Kidney epithelial cell (primary cell): ENCODE measurements at regions not wholly inside any gene's neighbourhood (a gene's known extent, or its start where the extent isn't known, plus 50 kb on each side); places are given as distances from the start of the nearest gene placed in this dataset.

Experiments used
- DNase-seq: peaks from one replicate; pipeline ENCODE4 v3.0.0-alpha.2; 2010; ENCODE audit warnings: low read depth
- H3K27me3 ChIP-seq: 2 replicates; pipeline ENCODE4 v1.6.0; 2011; ENCODE audit warnings: low read length; ENCODE audit not compliant: control insufficient read depth, insufficient read depth
- H3K36me3 ChIP-seq: 2 replicates; pipeline ENCODE4 v1.5.1; 2011; ENCODE audit warnings: low read length; ENCODE audit not compliant: control insufficient read depth, insufficient read depth
- H3K4me3 ChIP-seq: 2 replicates; pipeline ENCODE4 v1.5.1; 2011; ENCODE audit warnings: low read depth, mild to moderate bottlenecking, control low read depth, low read length
- TF ChIP-seq, protein P1 (sequence below): IDR thresholded peaks from 2 replicates; pipeline ENCODE4 v1.5.1; 2011; ENCODE audit warnings: mild to moderate bottlenecking, moderate library complexity, low read length, control low read depth, inconsistent platforms; ENCODE audit not compliant: insufficient read depth, poor library complexity, severe bottlenecking

DNA sequence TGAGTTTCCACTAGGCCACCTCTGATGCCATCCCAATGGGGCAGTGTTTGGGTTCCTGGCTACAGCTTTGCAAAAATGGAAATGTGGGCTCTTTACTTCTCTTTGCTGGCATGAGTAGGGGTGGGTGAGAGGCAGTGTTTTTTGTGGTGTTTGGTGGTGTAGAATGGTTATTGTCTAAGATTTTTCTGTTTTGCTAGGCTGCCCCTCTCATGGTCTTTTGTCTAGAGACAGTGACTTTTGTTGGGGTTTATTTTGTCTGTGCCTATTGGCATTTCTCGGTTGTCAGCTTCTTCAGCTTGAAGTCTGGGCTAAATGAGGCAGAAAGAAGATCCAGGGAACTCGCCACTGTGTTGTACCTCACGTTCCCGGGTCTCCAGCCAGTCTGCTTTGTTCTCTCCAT lies 112.1 kb downstream of the CENPF start:
- TF ChIP-seq, protein P1, sequence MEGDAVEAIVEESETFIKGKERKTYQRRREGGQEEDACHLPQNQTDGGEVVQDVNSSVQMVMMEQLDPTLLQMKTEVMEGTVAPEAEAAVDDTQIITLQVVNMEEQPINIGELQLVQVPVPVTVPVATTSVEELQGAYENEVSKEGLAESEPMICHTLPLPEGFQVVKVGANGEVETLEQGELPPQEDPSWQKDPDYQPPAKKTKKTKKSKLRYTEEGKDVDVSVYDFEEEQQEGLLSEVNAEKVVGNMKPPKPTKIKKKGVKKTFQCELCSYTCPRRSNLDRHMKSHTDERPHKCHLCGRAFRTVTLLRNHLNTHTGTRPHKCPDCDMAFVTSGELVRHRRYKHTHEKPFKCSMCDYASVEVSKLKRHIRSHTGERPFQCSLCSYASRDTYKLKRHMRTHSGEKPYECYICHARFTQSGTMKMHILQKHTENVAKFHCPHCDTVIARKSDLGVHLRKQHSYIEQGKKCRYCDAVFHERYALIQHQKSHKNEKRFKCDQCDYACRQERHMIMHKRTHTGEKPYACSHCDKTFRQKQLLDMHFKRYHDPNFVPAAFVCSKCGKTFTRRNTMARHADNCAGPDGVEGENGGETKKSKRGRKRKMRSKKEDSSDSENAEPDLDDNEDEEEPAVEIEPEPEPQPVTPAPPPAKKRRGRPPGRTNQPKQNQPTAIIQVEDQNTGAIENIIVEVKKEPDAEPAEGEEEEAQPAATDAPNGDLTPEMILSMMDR, result no peak
- DNase-seq, result no peak
- Histone ChIP-seq H3K4me3 (no peak overlapping the region), H3K36me3 (no peaks in the 10 kb centered on the region), H3K27me3 (no peaks in the 10 kb centered on the region)

DNA sequence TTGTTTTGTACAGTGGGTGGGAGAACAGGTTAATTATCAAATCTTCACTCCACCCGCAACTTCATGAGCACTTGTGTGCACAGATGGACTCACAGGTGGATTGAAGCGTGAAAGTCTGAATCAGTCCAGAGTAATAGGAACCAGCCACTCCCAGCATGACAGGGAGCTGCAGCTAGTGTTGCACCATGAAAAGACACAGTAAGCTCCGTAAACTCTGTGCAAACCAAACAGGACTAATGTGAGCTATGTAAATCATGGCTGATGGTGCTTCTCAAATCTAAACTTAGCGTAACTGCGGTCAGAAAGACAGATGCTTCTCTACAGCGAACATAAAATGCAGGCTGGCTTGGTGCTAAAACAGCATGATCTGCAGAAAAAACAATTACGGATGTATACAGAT lies 114.4 kb downstream of the CENPF start:
- H3K4me3 ChIP-seq, result no peak overlapping the region
- DNase-seq, result peak; percentile 37
- TF ChIP-seq, protein P1, result no peak
- H3K36me3 ChIP-seq, result no peaks in the 10 kb centered on the region
- H3K27me3 ChIP-seq, result no peaks in the 10 kb centered on the region

DNA sequence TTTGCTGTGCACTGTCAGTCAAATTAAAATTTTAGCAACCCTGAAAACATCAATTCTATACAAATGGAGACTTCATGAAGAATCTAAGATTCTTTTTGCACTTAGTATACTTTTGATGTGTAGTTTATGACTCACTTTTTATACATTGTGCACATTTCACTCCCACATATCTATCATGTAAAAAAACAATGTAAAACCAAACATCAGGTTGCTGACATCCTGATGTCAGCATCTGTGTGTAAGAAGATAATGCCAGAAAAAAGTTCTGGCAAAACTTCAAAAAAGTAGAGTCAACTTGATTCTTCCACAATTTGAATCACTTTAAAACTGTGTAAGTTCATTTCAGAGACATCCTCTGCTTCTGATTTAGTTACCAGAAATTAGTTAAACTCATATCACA lies 115.7 kb downstream of the CENPF start:
- DNase-seq, result no peak
- TF ChIP-seq, protein P1, result no peak
- H3K27me3 ChIP-seq, result no peaks in the 10 kb centered on the region
- no peaks in the 10 kb centered on the region for H3K36me3 ChIP-seq
- no peak overlapping the region for H3K4me3 ChIP-seq

DNA sequence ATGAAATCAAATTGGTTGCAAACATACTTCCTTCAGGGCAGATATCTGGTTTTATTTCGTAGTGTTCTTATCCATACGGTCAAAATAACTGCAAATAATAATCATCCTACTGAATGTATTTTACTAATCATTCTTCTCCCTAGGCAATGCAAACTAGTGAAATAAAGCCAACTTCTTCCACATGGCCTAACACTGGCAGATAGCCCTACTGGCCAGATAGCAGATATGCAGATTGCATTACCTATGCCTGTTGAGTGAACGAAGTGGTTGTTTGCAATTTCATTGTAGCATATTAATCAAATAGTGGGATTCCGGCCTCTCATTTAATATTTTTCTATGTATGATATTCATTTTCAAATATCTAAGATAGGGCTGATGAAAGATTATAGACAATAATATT lies 116.2 kb downstream of the CENPF start:
- H3K27me3 ChIP-seq, result no peaks in the 10 kb centered on the region
- no peak for DNase-seq
- H3K4me3 ChIP-seq, result no peak overlapping the region
- H3K36me3 ChIP-seq, result no peaks in the 10 kb centered on the region
- TF ChIP-seq, protein P1, result no peak

GRCh38 chr1:214720561-214720960 lies 117.6 kb downstream of the CENPF start:
- Histone ChIP-seq H3K36me3 (no peaks in the 10 kb centered on the region), H3K4me3 (no peak overlapping the region), H3K27me3 (no peaks in the 10 kb centered on the region)
- no peak for DNase-seq
- TF ChIP-seq, protein P1, result no peak

DNA sequence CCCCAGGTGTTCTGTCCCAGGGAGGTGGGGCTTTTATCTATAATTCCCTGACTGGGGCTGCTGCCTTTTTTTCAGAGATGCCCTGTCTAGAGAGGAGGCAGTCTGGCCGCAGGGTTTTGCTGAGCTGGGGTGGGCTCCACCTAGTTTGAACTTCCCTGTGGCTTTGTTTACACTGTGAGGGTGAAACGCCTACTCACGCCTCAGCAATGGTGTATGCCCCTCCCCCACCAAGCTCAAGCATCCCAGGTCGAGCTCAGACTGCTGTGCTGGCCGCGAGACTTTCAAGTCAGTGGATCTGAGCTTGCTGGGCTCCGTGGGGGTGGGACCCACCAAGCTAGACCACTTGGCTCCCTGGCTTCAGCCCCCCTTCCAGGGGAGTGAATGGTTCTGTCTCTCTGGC lies 124.3 kb downstream of the CENPF start:
- TF ChIP-seq, protein P1, result no peak
- H3K4me3 ChIP-seq, result no peak overlapping the region
- H3K36me3 ChIP-seq, result no peaks in the 10 kb centered on the region
- no peaks in the 10 kb centered on the region for H3K27me3 ChIP-seq
- DNase-seq, result no peak
